ENCODE measurements at regions not wholly inside any gene's neighbourhood (a gene's known extent, or its start where the extent isn't known, plus 50 kb on each side); places are given as distances from the start of the nearest gene placed in this dataset.
"Not testable (repeated sequence)": the region's sequence is repeated elsewhere in the genome, so short reads cannot be mapped to it uniquely, and the experiment has no call there.

DNA sequence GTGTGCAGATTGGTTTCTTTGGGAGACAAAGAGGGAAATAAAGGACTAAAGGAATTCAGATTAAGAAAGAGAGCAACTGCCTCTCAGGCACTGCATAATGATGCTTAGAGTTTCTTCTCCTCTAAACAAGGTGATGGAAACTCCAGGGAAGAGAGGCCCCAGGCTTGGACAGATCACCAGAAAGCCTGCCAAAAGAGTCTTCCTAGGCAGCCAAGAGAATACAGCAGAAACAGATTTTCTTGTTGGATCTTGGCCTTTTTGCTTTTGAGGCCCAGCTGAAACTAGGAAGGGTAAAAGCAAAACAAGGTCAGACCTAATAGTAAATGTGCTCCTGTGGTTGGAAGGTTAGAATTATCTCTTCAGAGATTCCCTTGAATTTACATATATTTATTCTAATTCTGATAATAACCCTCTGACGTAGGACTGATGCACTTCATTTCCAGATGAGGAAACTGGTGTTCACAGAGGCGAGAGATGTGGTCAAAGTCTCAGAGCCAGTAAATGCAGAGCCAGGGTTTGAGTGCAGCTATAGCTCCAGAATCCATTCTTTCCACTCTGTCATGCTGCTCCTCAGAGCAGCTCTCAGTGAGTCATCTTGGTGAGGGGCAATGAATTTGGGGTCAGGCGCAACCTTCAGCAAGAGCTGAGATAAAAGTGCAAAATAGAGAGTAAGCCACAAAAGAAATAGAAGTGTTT lies 142.3 kb upstream of the FBXO11 start:
- no peaks in the 10 kb centered on the region for H3K9me3 ChIP-seq
- 65% methylated on average over 3 of the region's 3 CpGs for WGBS (ENCODE audit: insufficient coverage, low coverage, low lambda C conversion rate, missing lambda C conversion rate)
- H3K27me3 ChIP-seq, result no peaks in the 10 kb centered on the region
- DNase-seq, result no peak
- H3K27ac ChIP-seq, result no peak overlapping the region
- H3K4me1 ChIP-seq, result no peaks in the 10 kb centered on the region
- ATAC-seq, result no peak
- no peak overlapping the region for H3K4me3 ChIP-seq
- no peak for TF ChIP-seq POLR2A (IDR thresholded peaks at IDR 0.05)
- no peak for TF ChIP-seq CTCF (IDR thresholded peaks at IDR 0.05)
- intact Hi-C loops (cut with DNase I), result no loop called here
- H3K36me3 ChIP-seq, result no peaks in the 10 kb centered on the region

DNA sequence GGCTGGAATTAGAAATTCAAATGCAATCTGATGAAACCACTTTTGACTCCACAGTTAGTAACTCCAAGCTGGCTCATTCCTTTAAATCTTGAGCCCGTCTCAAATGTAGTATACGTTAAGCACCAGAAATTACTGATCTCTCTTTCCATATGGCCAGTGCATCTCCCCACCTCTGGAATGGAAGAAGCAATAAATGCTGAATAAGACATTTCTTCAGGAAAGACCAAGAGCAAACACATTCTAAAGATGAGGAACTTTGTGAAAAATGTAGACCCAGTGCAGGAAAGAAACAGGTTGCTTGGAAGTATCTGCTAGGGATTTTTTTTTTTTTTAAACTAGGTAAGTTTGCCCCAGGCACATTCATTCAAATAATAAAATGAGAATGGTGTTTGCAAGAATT lies 143.1 kb upstream of the FBXO11 start:
- H3K9me3 ChIP-seq, result no peaks in the 10 kb centered on the region

DNA sequence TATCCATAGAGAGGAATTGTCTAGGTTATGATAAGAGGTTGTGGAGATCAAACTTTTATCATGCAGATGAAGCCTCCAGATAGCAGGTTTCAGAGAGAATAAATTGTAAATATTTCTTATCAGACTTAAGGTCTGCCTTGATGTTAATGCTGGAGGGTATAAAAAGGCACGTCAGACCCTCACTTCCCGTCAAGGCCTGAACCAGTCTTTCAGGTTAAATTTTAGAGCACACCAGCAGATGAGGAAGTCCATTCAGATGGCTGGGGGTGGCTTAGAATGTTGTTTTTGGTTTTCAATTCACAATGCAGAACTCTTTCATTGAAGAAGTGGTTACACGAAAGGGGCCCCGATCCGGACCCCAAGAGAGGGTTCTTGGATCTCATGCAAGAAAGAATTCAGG lies 144.4 kb upstream of the FBXO11 start:
- Histone ChIP-seq H3K9me3 (no peaks in the 10 kb centered on the region), H3K36me3 (no peaks in the 10 kb centered on the region), H3K4me1 (no peaks in the 10 kb centered on the region), H3K27ac (no peak overlapping the region), H3K27me3 (no peaks in the 10 kb centered on the region), H3K4me3 (no peak overlapping the region)
- WGBS (ENCODE audit: insufficient coverage, low coverage, low lambda C conversion rate, missing lambda C conversion rate), result 51% methylated on average over 5 of the region's 5 CpGs
- ATAC-seq (no peak), DNase-seq (no peak)
- intact Hi-C loops (cut with DNase I), result no loop called here
- TF ChIP-seq CTCF (IDR thresholded peaks at IDR 0.05) (no peak), POLR2A (IDR thresholded peaks at IDR 0.05) (no peak)

More for the DNA sequence above, 143.1 kb upstream of the FBXO11 start:
- H3K4me1 ChIP-seq, result no peaks in the 10 kb centered on the region
- intact Hi-C loops (cut with DNase I), result no loop called here
- no peak for ATAC-seq
- DNase-seq, result no peak
- H3K36me3 ChIP-seq, result no peaks in the 10 kb centered on the region
- no peak overlapping the region for H3K4me3 ChIP-seq
- H3K27me3 ChIP-seq, result no peaks in the 10 kb centered on the region
- H3K27ac ChIP-seq, result no peak overlapping the region
- WGBS (ENCODE audit: insufficient coverage, low coverage, low lambda C conversion rate, missing lambda C conversion rate), result 68% methylated on average over 2 of the region's 2 CpGs
- TF ChIP-seq POLR2A (IDR thresholded peaks at IDR 0.05) (no peak), CTCF (IDR thresholded peaks at IDR 0.05) (no peak)

DNA sequence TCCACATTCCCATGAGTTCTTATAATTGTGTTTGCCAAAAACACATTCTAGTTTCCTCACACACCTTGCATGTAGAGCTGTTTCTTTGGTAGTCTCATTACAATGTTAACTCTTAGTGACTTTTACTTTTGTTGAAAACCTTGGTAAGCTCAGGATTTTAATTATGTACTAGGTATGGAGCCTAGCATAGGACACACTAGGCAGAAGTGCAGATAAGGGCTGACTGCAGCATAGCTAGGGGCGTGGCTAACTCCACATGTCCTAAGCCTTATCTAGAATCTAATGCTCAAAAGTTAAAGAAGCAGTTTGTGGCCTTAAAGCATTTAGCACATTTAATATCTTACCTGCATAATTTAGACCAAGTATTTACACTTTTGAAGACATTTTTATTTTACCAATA lies 153.7 kb upstream of the FBXO11 start:
- H3K27me3 ChIP-seq, result no peaks in the 10 kb centered on the region
- TF ChIP-seq CTCF (IDR thresholded peaks at IDR 0.05) (no peak), POLR2A (IDR thresholded peaks at IDR 0.05) (no peak)
- H3K4me3 ChIP-seq, result no peak overlapping the region
- H3K9me3 ChIP-seq, result no peaks in the 10 kb centered on the region
- H3K27ac ChIP-seq, result no peak overlapping the region
- ATAC-seq (no peak), DNase-seq (no peak)
- H3K36me3 ChIP-seq, result no peaks in the 10 kb centered on the region
- WGBS (ENCODE audit: insufficient coverage, low coverage, low lambda C conversion rate, missing lambda C conversion rate), result 44% methylated on average over 1 of the region's 1 CpG
- intact Hi-C loops (cut with DNase I), result no loop called here
- no peaks in the 10 kb centered on the region for H3K4me1 ChIP-seq

DNA sequence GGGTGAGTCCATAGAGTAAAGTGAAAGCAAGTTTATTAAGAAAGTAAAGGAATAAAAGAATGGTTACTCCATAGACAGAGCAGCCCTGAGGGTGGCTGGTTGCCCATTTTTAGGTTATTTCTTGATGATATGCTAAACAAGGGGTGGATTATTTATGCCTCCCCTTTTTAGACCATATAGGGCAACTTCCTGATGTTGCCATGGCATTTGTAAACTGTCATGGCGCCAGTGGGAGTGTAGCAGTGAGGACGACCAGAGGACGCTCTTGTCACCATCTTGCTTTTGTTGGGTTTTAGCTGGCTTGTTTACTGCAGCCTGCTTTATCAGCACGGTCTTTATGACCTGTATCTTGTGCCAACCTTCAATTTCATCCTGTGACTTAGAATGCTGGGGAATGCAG lies 155.4 kb upstream of the FBXO11 start:
- H3K27ac ChIP-seq; H3K4me1 ChIP-seq; H3K9me3 ChIP-seq; H3K36me3 ChIP-seq; intact Hi-C loops (cut with DNase I); H3K4me3 ChIP-seq; ATAC-seq; H3K27me3 ChIP-seq; DNase-seq: not testable (repeated sequence)
- WGBS (ENCODE audit: insufficient coverage, low coverage, low lambda C conversion rate, missing lambda C conversion rate), result 61% methylated on average over 3 of the region's 4 CpGs

Measured in right lobe of liver (tissue), 6 donors.